ENCODE measurements at regions not wholly inside any gene's neighbourhood (a gene's known extent, or its start where the extent isn't known, plus 50 kb on each side); places are given as distances from the start of the nearest gene placed in this dataset.

DNA sequence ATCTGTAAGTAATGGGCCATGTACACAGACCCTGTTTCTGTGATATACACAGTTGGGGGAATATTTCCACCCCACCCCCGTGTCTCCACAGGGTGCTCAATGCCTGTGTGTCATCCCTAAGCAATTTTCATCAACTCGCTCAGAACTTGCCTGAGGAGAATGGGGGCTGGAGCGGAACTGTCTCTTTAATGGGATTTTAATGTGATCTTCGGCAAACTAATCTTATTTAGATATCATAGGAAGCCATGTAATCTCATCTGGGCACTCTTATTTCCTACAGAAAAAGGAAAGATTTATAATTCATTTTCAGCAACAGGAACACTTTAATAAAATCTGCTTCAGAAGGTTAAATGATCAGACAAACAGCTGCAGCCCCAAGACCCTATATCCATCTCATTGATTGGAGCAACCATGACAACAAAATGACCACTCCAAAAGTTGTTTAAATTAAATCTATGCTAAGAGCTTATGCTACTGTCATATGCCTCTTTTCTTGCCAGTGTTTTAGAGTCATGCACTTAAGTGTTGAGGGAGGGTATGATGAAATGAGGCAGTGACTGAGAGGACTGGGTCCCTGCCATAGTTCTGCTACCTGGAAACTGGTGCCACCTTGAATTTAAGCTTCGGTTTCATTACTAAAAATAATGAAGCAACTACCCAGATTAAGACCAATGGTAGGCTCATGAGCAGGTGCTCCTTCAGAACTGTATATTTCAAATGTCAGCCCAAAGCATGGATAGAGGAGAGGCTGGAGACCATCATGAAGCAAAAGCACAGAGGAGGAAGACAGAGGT, 183.1 kb upstream of the DDX18 start:
- no peak overlapping the region for H3K27ac ChIP-seq (ENCODE audit: low read length)
- no peak for DNase-seq
- H3K79me2 ChIP-seq (ENCODE audit: low read length), result no peaks in the 10 kb centered on the region
- POLR2A ChIA-PET (ENCODE audit: unreplicated experiment), result no interaction called here
- H3K4me3 ChIP-seq (ENCODE audit: low read length), result no peak overlapping the region
- no peak overlapping the region for H2AFZ ChIP-seq (ENCODE audit: low read length)
- no peaks in the 10 kb centered on the region for H3K36me3 ChIP-seq (ENCODE audit: low read depth, low read length)
- H3K4me1 ChIP-seq (ENCODE audit: insufficient read depth, low read length), result no peaks in the 10 kb centered on the region
- intact Hi-C loops (cut with micrococcal nuclease), result no loop called here
- BruUV-seq (replicated peaks), result no TSS peak
- H3F3A ChIP-seq (ENCODE audit: low read length, unreplicated experiment), result no peaks in the 10 kb centered on the region
- no peaks in the 10 kb centered on the region for H3K27me3 ChIP-seq (ENCODE audit: low read length)
- H4K20me1 ChIP-seq (ENCODE audit: low read length), result no peaks in the 10 kb centered on the region
- CTCF ChIA-PET, result no interaction called here
- no peaks in the 10 kb centered on the region for H3K9me2 ChIP-seq (replicated peaks; ENCODE audit: low read length)
- no peaks in the 10 kb centered on the region for H3K9me3 ChIP-seq (ENCODE audit: low read length)
- no peak overlapping the region for H3K4me2 ChIP-seq (ENCODE audit: low read length)
- no peak overlapping the region for H3K9ac ChIP-seq (ENCODE audit: low read length)
- TF ChIP-seq, protein P1, sequence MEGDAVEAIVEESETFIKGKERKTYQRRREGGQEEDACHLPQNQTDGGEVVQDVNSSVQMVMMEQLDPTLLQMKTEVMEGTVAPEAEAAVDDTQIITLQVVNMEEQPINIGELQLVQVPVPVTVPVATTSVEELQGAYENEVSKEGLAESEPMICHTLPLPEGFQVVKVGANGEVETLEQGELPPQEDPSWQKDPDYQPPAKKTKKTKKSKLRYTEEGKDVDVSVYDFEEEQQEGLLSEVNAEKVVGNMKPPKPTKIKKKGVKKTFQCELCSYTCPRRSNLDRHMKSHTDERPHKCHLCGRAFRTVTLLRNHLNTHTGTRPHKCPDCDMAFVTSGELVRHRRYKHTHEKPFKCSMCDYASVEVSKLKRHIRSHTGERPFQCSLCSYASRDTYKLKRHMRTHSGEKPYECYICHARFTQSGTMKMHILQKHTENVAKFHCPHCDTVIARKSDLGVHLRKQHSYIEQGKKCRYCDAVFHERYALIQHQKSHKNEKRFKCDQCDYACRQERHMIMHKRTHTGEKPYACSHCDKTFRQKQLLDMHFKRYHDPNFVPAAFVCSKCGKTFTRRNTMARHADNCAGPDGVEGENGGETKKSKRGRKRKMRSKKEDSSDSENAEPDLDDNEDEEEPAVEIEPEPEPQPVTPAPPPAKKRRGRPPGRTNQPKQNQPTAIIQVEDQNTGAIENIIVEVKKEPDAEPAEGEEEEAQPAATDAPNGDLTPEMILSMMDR (conservative IDR thresholded peaks at IDR 0.05; ENCODE audit: low read depth, low read length), result no peak
- TF ChIP-seq EZH2phosphoT487 (IDR thresholded peaks at IDR 0.05; ENCODE audit: borderline replicate concordance, low read length) (no peak), EZH2 (IDR thresholded peaks at IDR 0.05; ENCODE audit: low read length, unreplicated experiment) (no peak)
- ATAC-seq, result no peak

DNA sequence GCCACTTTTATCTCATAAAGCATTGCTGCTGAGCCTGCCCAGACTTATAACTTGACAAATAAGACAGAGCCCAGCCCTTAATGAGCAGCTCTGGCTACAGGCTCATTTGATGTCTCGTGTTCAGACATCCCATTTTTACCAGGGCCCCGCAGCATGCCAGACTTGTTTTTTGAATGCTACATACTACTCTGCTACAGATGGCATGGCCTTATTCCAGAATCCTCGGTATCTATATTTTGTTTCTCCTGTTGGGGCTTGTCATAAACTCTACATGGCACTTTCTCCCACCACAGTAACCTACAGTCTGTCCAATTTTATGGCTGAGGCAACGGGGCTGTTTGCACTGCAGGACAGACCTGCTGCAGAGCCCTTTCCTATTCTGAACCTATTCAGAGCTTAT, 179.0 kb upstream of the DDX18 start:
- no peaks in the 10 kb centered on the region for H3K27me3 ChIP-seq (ENCODE audit: low read length)
- no peaks in the 10 kb centered on the region for H3K79me2 ChIP-seq (ENCODE audit: low read length)
- no peaks in the 10 kb centered on the region for H3K4me1 ChIP-seq (ENCODE audit: insufficient read depth, low read length)
- TF ChIP-seq, protein P1 (conservative IDR thresholded peaks at IDR 0.05; ENCODE audit: low read depth, low read length), result no peak
- TF ChIP-seq EZH2phosphoT487 (IDR thresholded peaks at IDR 0.05; ENCODE audit: borderline replicate concordance, low read length), result no peak
- TF ChIP-seq EZH2 (IDR thresholded peaks at IDR 0.05; ENCODE audit: low read length, unreplicated experiment), result no peak
- no peaks in the 10 kb centered on the region for H3F3A ChIP-seq (ENCODE audit: low read length, unreplicated experiment)
- H2AFZ ChIP-seq (ENCODE audit: low read length), result no peak overlapping the region
- no peaks in the 10 kb centered on the region for H4K20me1 ChIP-seq (ENCODE audit: low read length)
- ATAC-seq (no peak), DNase-seq (no peak)
- POLR2A ChIA-PET (ENCODE audit: unreplicated experiment), result no interaction called here
- H3K9me3 ChIP-seq (ENCODE audit: low read length), result no peaks in the 10 kb centered on the region
- no peak overlapping the region for H3K9ac ChIP-seq (ENCODE audit: low read length)
- no peak overlapping the region for H3K27ac ChIP-seq (ENCODE audit: low read length)
- H3K4me3 ChIP-seq (ENCODE audit: low read length), result no peak overlapping the region
- no TSS peak for BruUV-seq (replicated peaks)
- intact Hi-C loops (cut with micrococcal nuclease), result no loop called here
- H3K36me3 ChIP-seq (ENCODE audit: low read depth, low read length), result no peaks in the 10 kb centered on the region
- H3K9me2 ChIP-seq (replicated peaks; ENCODE audit: low read length), result no peaks in the 10 kb centered on the region
- CTCF ChIA-PET, result no interaction called here
- H3K4me2 ChIP-seq (ENCODE audit: low read length), result no peak overlapping the region

- H3K27me3 ChIP-seq (ENCODE audit: low read length), result no peaks in the 10 kb centered on the region
- POLR2A ChIA-PET (ENCODE audit: unreplicated experiment), result no interaction called here
- no peaks in the 10 kb centered on the region for H3K79me2 ChIP-seq (ENCODE audit: low read length)
- no peak overlapping the region for H3K4me3 ChIP-seq (ENCODE audit: low read length)
- intact Hi-C loops (cut with micrococcal nuclease), result no loop called here
- no TSS peak for BruUV-seq (replicated peaks)
- no peak overlapping the region for H3K27ac ChIP-seq (ENCODE audit: low read length)
- no peak for DNase-seq
- no peak overlapping the region for H2AFZ ChIP-seq (ENCODE audit: low read length)
- no peak for ATAC-seq
- TF ChIP-seq EZH2phosphoT487 (IDR thresholded peaks at IDR 0.05; ENCODE audit: borderline replicate concordance, low read length) (no peak), EZH2 (IDR thresholded peaks at IDR 0.05; ENCODE audit: low read length, unreplicated experiment) (no peak)
- TF ChIP-seq, protein P1 (conservative IDR thresholded peaks at IDR 0.05; ENCODE audit: low read depth, low read length), result no peak
- no peaks in the 10 kb centered on the region for H3K9me2 ChIP-seq (replicated peaks; ENCODE audit: low read length)
- no peaks in the 10 kb centered on the region for H3K9me3 ChIP-seq (ENCODE audit: low read length)
- no peaks in the 10 kb centered on the region for H3K36me3 ChIP-seq (ENCODE audit: low read depth, low read length)
- CTCF ChIA-PET, result no interaction called here
- no peak overlapping the region for H3K9ac ChIP-seq (ENCODE audit: low read length)
- no peaks in the 10 kb centered on the region for H3F3A ChIP-seq (ENCODE audit: low read length, unreplicated experiment)
- no peaks in the 10 kb centered on the region for H4K20me1 ChIP-seq (ENCODE audit: low read length)
- H3K4me1 ChIP-seq (ENCODE audit: insufficient read depth, low read length), result no peaks in the 10 kb centered on the region
- H3K4me2 ChIP-seq (ENCODE audit: low read length), result no peak overlapping the region
Measured at GRCh38 chr2:117639401-117639800, 175.1 kb upstream of the DDX18 start.

All from PC-3 (cell line).